ENCODE measurements at regions not wholly inside any gene's neighbourhood (a gene's known extent, or its start where the extent isn't known, plus 50 kb on each side); places are given as distances from the start of the nearest gene placed in this dataset.

DNA sequence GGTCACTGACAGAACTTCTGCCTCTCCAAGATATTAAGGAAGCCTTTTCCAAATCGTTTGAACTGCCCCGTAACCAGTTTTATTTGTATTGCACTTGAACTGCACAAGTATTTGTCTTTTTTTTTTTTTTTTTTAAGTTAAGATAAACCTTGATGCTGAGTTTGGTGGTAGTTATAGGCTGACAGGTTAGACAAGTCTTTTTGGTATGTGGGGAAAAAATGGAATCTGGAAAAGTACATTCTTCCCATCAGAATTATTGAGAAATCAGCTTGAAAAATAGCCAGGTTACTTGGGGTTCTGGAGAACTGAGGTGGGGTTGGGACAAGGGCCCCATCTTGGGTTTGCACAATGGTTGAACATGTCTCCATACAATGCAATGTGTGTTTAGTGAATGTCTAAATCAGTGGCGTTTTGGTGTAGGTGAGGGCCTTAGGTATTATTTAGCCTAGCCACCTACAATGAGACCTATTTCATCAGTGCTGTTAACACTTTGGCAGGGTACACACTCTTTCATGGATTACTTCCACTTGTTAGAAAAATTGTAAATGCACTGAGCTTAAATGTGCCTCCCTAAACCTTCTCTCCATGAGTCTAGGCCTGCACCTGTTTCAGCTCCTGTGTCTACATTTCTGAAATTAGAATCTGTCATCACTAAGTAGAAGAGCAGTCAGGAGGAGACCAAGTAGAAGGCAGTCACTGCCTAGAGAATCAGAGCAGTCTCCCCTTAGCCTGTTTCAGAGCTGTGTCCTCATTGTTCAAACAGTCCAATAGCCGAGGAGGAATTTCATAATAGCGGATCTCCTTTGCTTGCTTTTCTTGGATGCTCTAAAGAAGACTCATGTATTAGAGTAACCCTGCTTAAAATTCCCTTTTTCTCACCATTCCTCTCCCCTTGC, 140.0 kb upstream of the HMHB1 start:
- Mint-ChIP-seq H3K36me3 (ENCODE audit: insufficient read depth in 1 of 3, low read depth in 3 of 3) (no peaks in the 10 kb centered on the region), H3K27me3 (ENCODE audit: low read depth) (no peaks in the 10 kb centered on the region; the same call in 1 of the 2 replicates), H3K9me3 (no peaks in the 10 kb centered on the region), H3K4me3 (no peak overlapping the region), H3K4me1 (peaks cover 0 to 5% of the 10 kb centered on the region in 2 experiments; a peak in 1 of 4 replicates), H3K27ac (no peak overlapping the region)
- no peak overlapping the region for H2AFZ ChIP-seq (ENCODE audit: low read length)
- H3K27me3 ChIP-seq (ENCODE audit: insufficient read depth, low read length): no peaks in the 10 kb centered on the region
- H3K23ac ChIP-seq (ENCODE audit: insufficient read length, low read depth, low read length): no peak overlapping the region
- no peak overlapping the region for H3K4me2 ChIP-seq (ENCODE audit: insufficient read depth, insufficient read length, low read length)
- no peak overlapping the region for H3K14ac ChIP-seq (ENCODE audit: insufficient read depth, low read length)
- no peaks in the 10 kb centered on the region for H3K79me2 ChIP-seq (ENCODE audit: insufficient read depth, low read length)
- H3K23me2 ChIP-seq (ENCODE audit: insufficient read length, low read depth, low read length, poor library complexity, severe bottlenecking): no peaks in the 10 kb centered on the region
- H3K4ac ChIP-seq (ENCODE audit: low read depth, low read length): no peak overlapping the region
- no peak overlapping the region for H3K56ac ChIP-seq (ENCODE audit: insufficient read length, low read depth, low read length)
- H2BK12ac ChIP-seq (ENCODE audit: insufficient read length, low read depth, low read length): no peak overlapping the region
- no peaks in the 10 kb centered on the region for H3K79me1 ChIP-seq (ENCODE audit: insufficient read depth, low read depth, low read length, poor library complexity, severe bottlenecking)
- WGBS (ENCODE audit: extremely low coverage, insufficient read length, low lambda C conversion rate): no CpG with 5 or more reads among the region's 5 CpGs
- H2BK120ac ChIP-seq (ENCODE audit: low read depth, low read length, poor library complexity, severe bottlenecking): no peak overlapping the region
- no peak overlapping the region for H2BK5ac ChIP-seq (ENCODE audit: insufficient read length, low read length)
- H4K8ac ChIP-seq (replicated peaks; ENCODE audit: insufficient read length, low read depth, low read length): no peak overlapping the region
- TF ChIP-seq, protein P1, sequence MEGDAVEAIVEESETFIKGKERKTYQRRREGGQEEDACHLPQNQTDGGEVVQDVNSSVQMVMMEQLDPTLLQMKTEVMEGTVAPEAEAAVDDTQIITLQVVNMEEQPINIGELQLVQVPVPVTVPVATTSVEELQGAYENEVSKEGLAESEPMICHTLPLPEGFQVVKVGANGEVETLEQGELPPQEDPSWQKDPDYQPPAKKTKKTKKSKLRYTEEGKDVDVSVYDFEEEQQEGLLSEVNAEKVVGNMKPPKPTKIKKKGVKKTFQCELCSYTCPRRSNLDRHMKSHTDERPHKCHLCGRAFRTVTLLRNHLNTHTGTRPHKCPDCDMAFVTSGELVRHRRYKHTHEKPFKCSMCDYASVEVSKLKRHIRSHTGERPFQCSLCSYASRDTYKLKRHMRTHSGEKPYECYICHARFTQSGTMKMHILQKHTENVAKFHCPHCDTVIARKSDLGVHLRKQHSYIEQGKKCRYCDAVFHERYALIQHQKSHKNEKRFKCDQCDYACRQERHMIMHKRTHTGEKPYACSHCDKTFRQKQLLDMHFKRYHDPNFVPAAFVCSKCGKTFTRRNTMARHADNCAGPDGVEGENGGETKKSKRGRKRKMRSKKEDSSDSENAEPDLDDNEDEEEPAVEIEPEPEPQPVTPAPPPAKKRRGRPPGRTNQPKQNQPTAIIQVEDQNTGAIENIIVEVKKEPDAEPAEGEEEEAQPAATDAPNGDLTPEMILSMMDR (conservative IDR thresholded peaks at IDR 0.05): no peak
- H2BK20ac ChIP-seq (ENCODE audit: low read depth, low read length, poor library complexity, severe bottlenecking): no peak overlapping the region
- no peak overlapping the region for H2AK5ac ChIP-seq (ENCODE audit: insufficient read length, low read length)
- H3K4me1 ChIP-seq (ENCODE audit: insufficient read depth, low read length): no peaks in the 10 kb centered on the region
- no peak overlapping the region for H3K18ac ChIP-seq (ENCODE audit: insufficient read length, low read depth, low read length)
- H4K20me1 ChIP-seq (ENCODE audit: control insufficient read depth, insufficient read depth, insufficient read length): no peaks in the 10 kb centered on the region
- no peak for DNase-seq
- H3T11ph ChIP-seq (ENCODE audit: low read length): no peak overlapping the region
- no peak overlapping the region for H4K5ac ChIP-seq (ENCODE audit: insufficient read length, low read depth, low read length)
- no peak overlapping the region for H3K27ac ChIP-seq (ENCODE audit: insufficient read length, low read depth, low read length)
- no peak overlapping the region for H2BK15ac ChIP-seq (ENCODE audit: low read depth, low read length)
- H3K9me3 ChIP-seq (ENCODE audit: control insufficient read depth, low read depth, low read length): no peaks in the 10 kb centered on the region
- H4K91ac ChIP-seq (ENCODE audit: insufficient read length, low read depth, low read length): no peak overlapping the region
- H3K9ac ChIP-seq (ENCODE audit: extremely low read depth, insufficient read length, low read length): no peak overlapping the region

All from H9 (cell line).